Activated naive CD4-positive, alpha-beta T cell treated with anti-CD3 and anti-CD28 coated beads for 36 hours (primary cell): ENCODE measurements at regions not wholly inside any gene's neighbourhood (a gene's known extent, or its start where the extent isn't known, plus 50 kb on each side); places are given as distances from the start of the nearest gene placed in this dataset.

Source experiments
- CTCF ChIA-PET: fragments of 350-600 bp; sonication (Branson Sonifier 250); formaldehyde crosslinking; loops from one replicate; lab custom pipeline; 2021; ENCODE audit warnings: antibody characterized with exemption; lab: Charles Lee
- DNase-seq: peaks from one replicate; pipeline ENCODE4 v3.0.0-alpha.2; 2020
- H3K27ac Mint-ChIP-seq: one replicate; pipeline ENCODE4 v1.8.0; 2021; ENCODE audit warnings: mild to moderate bottlenecking, mixed read lengths
- H3K27me3 Mint-ChIP-seq: one replicate; pipeline ENCODE4 v1.8.0; 2021; ENCODE audit warnings: low read depth, mixed read lengths
- H3K36me3 Mint-ChIP-seq: one replicate; pipeline ENCODE4 v1.8.0; 2021; ENCODE audit warnings: low read depth, mixed read lengths
- H3K4me1 Mint-ChIP-seq: one replicate; pipeline ENCODE4 v1.8.0; 2021; ENCODE audit warnings: low read depth, mixed read lengths
- H3K4me3 Mint-ChIP-seq: one replicate; pipeline ENCODE4 v1.8.0; 2021; ENCODE audit warnings: mild to moderate bottlenecking, moderate library complexity, mixed read lengths
- H3K9me3 Mint-ChIP-seq: one replicate; pipeline ENCODE4 v1.8.0; 2021; ENCODE audit warnings: mixed read lengths
- intact Hi-C: fragments of 100-400 bp; cut with micrococcal nuclease; formaldehyde crosslinking; loops from one replicate; pipeline ENCODE4 v1.15.1; 2023

DNA sequence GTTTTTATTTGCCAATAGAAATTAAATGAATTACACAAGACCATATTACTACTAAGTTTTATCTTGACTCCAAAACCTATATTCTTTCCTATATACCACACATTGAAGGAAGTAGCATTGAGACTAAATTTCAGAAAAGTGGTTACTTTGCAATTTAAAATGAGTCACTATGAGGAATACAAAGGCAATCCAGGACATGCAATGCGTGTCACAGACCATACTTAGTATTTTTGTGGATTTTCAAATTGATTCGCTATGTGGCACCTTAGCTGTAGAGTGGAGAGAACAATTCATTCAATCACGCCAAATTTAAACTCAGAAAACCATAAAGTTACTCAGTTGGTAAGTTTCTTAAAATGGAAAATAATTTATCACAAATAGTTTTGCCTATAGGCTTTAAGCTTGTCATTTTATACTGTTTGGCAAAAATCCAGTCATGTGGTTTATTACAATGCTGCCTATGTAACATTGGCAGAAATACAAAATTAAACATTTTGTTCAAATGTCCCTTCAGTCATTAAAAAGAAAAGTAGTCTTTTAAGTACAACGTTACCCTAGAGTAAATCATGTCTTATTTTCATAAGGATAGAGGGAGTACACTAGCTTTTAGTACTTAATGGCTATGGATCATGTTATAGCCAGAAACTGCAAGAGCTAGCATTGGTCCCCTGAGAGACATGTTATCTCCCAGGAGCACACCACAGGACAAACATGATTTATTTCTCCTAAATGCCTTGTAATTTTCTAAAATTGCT lies 222.8 kb upstream of the CDH7 start:
- CTCF ChIA-PET = no interaction called here
- no peaks in the 10 kb centered on the region for H3K27me3 Mint-ChIP-seq
- H3K4me1 Mint-ChIP-seq = no peaks in the 10 kb centered on the region
- H3K36me3 Mint-ChIP-seq = no peaks in the 10 kb centered on the region
- intact Hi-C loops = no loop called here
- no peak for DNase-seq
- peaks cover 5% of the 10 kb centered on the region for H3K9me3 Mint-ChIP-seq
- no peak overlapping the region for H3K4me3 Mint-ChIP-seq
- H3K27ac Mint-ChIP-seq = no peak overlapping the region

DNA sequence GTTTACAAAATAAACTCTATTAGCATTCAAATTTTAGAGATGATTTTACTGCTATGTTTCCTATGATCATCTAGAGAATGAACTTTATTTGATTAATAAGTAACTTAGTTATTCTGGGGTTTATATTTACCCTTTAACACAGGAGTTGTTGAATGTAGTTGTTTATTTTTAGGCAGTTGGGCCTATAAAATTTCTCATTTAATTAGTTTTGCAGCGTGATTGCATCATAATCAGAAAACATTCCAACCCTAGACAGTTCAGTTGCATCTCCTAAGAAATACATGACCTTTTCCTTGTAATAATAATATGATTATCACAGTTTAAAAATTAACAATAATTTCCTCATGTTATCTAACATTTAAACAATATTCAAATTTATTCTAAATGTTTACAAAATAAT lies 224.7 kb upstream of the CDH7 start:
- no peaks in the 10 kb centered on the region for H3K36me3 Mint-ChIP-seq
- H3K27me3 Mint-ChIP-seq = no peaks in the 10 kb centered on the region
- DNase-seq = no peak
- H3K27ac Mint-ChIP-seq = no peak overlapping the region
- intact Hi-C loops = no loop called here
- H3K9me3 Mint-ChIP-seq = peaks cover 14% of the 10 kb centered on the region
- CTCF ChIA-PET = no interaction called here
- H3K4me1 Mint-ChIP-seq = no peaks in the 10 kb centered on the region
- no peak overlapping the region for H3K4me3 Mint-ChIP-seq

DNA sequence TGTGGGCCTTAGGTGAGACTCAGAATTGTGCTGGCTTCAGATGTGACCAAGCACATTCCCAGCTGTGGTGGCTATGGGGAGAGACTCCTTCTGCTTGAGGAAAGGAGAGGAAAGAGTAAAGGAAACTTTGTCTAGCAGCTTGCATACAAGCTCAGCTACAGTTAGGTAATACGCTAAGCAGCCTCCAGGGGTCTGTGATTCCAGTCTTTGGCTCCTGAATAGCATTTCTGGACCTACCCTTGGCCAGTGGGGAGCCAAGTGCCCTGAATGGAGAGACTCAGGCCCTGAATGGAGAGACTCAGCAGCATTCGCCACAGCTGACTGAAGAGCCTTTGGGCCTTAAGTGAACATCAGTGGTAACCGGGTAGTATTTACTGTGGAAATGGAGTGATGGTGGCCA lies 227.4 kb upstream of the CDH7 start:
- Mint-ChIP-seq H3K4me1 (no peaks in the 10 kb centered on the region), H3K27ac (no peak overlapping the region), H3K27me3 (no peaks in the 10 kb centered on the region), H3K4me3 (no peak overlapping the region), H3K9me3 (peaks cover 14% of the 10 kb centered on the region), H3K36me3 (no peaks in the 10 kb centered on the region)
- no peak for DNase-seq
- CTCF ChIA-PET = no interaction called here
- intact Hi-C loops = no loop called here

DNA sequence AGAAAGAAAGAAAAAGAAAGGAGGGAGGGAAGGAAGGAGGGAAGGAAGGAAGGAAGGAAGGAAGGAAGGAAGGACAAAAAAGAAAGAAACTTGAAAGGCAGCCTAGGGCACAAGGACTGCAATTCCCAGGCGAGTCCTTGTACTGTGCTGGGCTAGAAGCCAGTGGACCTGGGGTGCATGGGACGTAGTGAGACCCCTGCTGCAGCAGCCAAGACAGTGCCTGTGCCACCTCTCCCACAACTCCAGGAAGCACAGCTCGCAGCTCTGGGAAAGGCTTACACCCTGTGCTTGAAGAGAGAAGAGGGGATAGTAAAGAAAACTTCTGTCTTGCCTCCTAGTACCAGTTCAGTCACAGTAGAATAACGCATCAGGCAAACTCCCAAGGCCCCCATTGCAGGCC lies 227.9 kb upstream of the CDH7 start:
- H3K9me3 Mint-ChIP-seq = peaks cover 14% of the 10 kb centered on the region
- H3K27ac Mint-ChIP-seq = no peak overlapping the region
- no peak overlapping the region for H3K4me3 Mint-ChIP-seq
- no peaks in the 10 kb centered on the region for H3K36me3 Mint-ChIP-seq
- no peaks in the 10 kb centered on the region for H3K4me1 Mint-ChIP-seq
- no peak for DNase-seq
- intact Hi-C loops = no loop called here
- CTCF ChIA-PET = no interaction called here
- H3K27me3 Mint-ChIP-seq = no peaks in the 10 kb centered on the region

DNA sequence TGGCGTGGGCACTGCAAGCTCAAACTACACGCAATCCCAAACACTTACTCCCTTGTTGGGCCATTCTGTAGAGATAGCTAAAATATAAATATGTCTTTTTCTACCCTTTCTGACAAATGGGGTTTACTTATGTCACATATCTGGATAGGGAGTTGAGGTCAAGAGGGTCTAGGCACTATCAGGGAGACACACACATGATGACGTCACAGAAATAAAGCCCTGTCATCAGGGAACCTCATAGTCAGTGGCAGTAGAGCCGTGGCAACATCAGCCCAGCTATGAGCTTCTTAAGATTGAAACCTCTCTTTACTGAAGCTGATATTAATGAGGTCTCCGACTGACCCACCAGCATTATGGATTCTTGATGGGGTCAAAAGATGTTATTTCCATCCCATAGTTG lies 234.6 kb upstream of the CDH7 start:
- CTCF ChIA-PET = no interaction called here
- no peaks in the 10 kb centered on the region for H3K27me3 Mint-ChIP-seq
- H3K27ac Mint-ChIP-seq = no peak overlapping the region
- H3K4me3 Mint-ChIP-seq = no peak overlapping the region
- H3K9me3 Mint-ChIP-seq = peaks cover 4% of the 10 kb centered on the region
- no peaks in the 10 kb centered on the region for H3K4me1 Mint-ChIP-seq
- intact Hi-C loops = no loop called here
- no peaks in the 10 kb centered on the region for H3K36me3 Mint-ChIP-seq
- DNase-seq = no peak

DNA sequence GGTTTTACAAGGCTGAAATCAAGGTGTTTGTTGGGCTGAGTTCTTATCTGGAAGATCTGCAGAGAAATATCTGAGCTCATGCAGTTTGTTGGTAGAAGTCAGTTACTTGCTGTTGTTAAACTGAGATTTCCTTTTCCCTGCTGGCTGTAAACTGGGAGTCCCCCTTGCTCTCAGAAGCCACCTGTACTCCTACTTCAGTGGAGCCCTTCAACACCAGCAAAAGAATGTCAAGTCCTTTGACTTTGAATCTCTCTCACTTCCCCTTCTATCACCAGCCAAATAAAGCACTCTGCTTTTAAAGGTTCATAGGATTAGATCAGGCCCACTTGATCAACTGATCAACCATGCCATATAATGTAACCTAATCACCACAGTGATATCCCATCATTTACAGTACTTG lies 252.2 kb upstream of the CDH7 start:
- H3K36me3 Mint-ChIP-seq = no peaks in the 10 kb centered on the region
- no peaks in the 10 kb centered on the region for H3K27me3 Mint-ChIP-seq
- no peaks in the 10 kb centered on the region for H3K4me1 Mint-ChIP-seq
- no peak overlapping the region for H3K4me3 Mint-ChIP-seq
- DNase-seq = no peak
- H3K27ac Mint-ChIP-seq = no peak overlapping the region
- intact Hi-C loops = no loop called here
- CTCF ChIA-PET = no interaction called here
- no peaks in the 10 kb centered on the region for H3K9me3 Mint-ChIP-seq

DNA sequence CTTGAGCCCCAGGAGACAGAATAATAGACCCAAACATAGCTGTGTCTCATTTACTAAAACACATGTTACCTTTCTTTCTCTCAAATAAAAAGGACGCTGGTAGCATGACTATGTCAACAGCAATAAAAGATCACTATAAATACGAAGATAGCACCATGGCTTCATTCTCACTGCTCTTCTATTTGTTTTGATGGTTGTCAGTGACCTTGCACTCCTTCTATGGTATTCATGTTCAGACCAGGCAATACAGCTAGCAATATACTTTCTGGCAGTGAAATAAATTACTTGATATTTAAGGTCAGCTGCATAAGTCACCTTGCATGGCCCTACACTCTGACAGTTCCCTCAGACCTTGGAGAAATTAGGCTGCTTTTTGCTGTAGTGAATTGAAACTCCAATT lies 263.2 kb upstream of the CDH7 start:
- CTCF ChIA-PET = no interaction called here

DNA sequence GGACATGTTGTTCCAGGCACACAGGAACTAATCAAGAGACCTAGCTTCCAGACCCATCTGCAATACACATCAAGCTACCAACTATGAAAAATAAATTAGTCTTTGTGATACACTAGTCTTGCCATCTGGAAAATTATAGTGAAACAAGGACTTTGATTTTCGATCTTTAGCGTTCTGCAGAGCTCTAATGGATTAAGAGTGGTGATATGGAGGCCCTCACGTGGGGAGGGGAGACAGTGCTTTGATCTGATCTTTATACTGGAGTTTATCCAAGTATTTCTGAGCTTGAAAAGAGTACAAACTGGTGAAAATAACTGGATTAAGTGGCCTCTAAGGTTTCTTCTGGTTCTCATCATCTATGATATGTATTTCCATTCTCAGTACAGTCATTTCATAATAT lies 273.4 kb upstream of the CDH7 start:
- Mint-ChIP-seq H3K27me3 (no peaks in the 10 kb centered on the region), H3K4me1 (no peaks in the 10 kb centered on the region), H3K27ac (no peak overlapping the region), H3K4me3 (no peak overlapping the region), H3K9me3 (peaks cover 4% of the 10 kb centered on the region), H3K36me3 (no peaks in the 10 kb centered on the region)
- intact Hi-C loops = no loop called here
- CTCF ChIA-PET = no interaction called here
- no peak for DNase-seq

More for the DNA sequence above, 263.2 kb upstream of the CDH7 start:
- Mint-ChIP-seq H3K27me3 (no peaks in the 10 kb centered on the region), H3K9me3 (peaks cover 2% of the 10 kb centered on the region), H3K4me1 (no peaks in the 10 kb centered on the region), H3K4me3 (no peak overlapping the region), H3K36me3 (no peaks in the 10 kb centered on the region), H3K27ac (no peak overlapping the region)
- DNase-seq = no peak
- intact Hi-C loops = no loop called here

DNA sequence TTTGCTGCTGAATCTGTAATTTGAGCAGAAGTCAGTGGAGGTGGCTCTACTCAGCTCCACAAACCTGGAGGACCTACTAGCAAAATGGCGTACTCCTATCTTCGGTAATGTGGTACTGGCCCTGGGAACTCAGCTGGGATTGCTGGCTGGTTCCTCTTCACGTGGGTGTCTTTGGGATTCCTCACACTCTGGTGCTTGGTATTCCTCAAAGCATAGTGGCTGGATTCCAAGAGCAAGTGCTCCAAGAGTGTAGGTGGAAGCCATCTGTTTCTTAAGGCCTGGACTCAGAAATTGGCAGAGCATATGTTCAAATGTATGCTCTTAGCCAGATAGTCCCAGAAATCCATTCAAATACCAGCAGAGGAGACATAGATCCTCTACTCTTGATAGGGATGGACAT lies 281.9 kb upstream of the CDH7 start:
- CTCF ChIA-PET = no interaction called here
- Mint-ChIP-seq H3K27me3 (no peaks in the 10 kb centered on the region), H3K36me3 (no peaks in the 10 kb centered on the region), H3K4me3 (no peak overlapping the region), H3K9me3 (peaks cover 2% of the 10 kb centered on the region), H3K4me1 (no peaks in the 10 kb centered on the region), H3K27ac (no peak overlapping the region)
- intact Hi-C loops = no loop called here
- DNase-seq = no peak

DNA sequence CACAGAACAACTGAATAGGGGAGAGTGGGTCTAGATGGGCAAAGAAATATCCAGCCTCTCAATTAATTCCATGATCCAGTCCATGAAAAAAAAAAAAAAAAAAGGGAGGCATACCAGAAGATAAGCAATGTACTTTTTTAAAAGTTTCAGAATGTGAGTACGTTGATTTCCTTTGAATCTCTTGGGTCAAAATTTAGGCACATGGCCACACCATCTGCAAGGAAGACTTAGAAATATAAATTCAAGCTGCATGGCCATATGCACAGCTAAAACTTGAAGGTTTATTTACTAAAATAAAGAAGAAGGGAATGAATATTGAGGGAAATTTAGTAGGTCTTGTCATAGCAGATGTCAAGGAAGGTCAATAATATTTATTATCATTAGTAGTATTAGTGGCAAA lies 286.5 kb upstream of the CDH7 start:
- CTCF ChIA-PET = no interaction called here
- no peak overlapping the region for H3K27ac Mint-ChIP-seq
- H3K4me1 Mint-ChIP-seq = no peaks in the 10 kb centered on the region

DNA sequence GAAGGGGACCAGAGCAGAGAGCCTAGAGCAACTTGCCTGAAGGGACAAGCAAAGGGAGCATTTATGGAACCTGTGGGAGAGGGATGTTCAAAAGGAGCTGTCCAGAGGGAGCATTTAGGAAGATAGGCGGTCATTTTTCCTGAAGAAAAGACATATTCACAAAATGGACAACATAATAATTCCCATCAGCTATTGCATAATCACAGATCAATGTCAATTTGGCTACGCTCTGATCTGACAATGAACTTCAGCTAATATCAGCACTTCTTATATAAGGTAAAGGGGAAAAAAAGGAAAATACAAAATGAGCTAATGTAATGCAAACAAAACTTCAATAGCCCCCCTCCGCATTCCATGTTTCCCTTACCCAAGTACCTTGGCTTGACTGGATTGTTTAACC lies 291.1 kb upstream of the CDH7 start:
- intact Hi-C loops = no loop called here
- Mint-ChIP-seq H3K4me3 (no peak overlapping the region), H3K36me3 (no peaks in the 10 kb centered on the region), H3K4me1 (no peaks in the 10 kb centered on the region), H3K9me3 (peaks cover 5% of the 10 kb centered on the region), H3K27ac (no peak overlapping the region), H3K27me3 (no peaks in the 10 kb centered on the region)
- CTCF ChIA-PET = no interaction called here
- DNase-seq = no peak

More for the DNA sequence above, 286.5 kb upstream of the CDH7 start:
- Mint-ChIP-seq H3K27me3 (no peaks in the 10 kb centered on the region), H3K4me3 (no peak overlapping the region), H3K9me3 (peaks cover 6% of the 10 kb centered on the region), H3K36me3 (no peaks in the 10 kb centered on the region)
- intact Hi-C loops = no loop called here
- DNase-seq = no peak

DNA sequence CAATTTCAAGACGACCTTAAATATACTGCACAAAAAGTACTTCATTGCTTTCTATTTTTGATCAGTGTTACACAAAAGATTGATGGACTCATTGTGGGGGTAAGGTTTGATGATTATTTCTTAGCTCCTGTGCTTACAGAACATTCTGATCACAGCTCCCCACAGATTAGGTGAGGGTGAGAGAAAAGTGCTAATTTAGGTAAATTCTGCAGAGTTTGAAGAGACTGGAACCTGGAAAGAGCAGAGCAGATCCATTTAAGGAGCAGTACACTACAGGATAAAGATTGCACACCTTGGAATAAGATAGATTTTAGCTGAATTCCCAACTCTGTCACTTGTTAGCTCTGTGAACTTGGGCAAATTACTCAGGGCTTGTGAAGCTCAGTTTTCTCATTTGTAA lies 291.9 kb upstream of the CDH7 start:
- H3K36me3 Mint-ChIP-seq = no peaks in the 10 kb centered on the region
- H3K4me1 Mint-ChIP-seq = no peaks in the 10 kb centered on the region
- H3K4me3 Mint-ChIP-seq = no peak overlapping the region
- H3K27ac Mint-ChIP-seq = no peak overlapping the region
- no peaks in the 10 kb centered on the region for H3K27me3 Mint-ChIP-seq
- DNase-seq = no peak
- intact Hi-C loops = no loop called here
- peaks cover 5% of the 10 kb centered on the region for H3K9me3 Mint-ChIP-seq
- CTCF ChIA-PET = no interaction called here

DNA sequence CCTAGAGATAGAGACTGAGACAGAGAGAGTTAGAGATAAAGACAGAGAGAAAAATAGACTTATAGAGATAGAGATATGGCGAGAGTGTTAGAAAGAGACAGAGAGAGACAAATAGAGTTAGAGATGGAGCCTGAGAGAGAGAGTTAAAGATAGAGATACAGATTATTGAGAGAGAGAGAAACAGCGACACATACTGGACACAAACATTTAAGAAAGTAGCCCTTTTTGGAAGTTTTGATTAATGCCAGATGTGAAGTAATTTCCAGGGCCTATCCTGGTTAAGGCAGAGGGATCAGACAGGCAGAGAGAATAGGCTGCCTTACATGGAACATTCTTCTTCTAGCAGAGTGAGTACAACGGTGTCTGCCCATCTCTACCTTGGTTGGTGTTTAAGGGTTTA lies 311.6 kb upstream of the CDH7 start:
- H3K4me1 Mint-ChIP-seq = no peaks in the 10 kb centered on the region
- no peaks in the 10 kb centered on the region for H3K27me3 Mint-ChIP-seq
- peaks cover 2% of the 10 kb centered on the region for H3K9me3 Mint-ChIP-seq
- no peak for DNase-seq
- intact Hi-C loops = no loop called here
- H3K27ac Mint-ChIP-seq = no peak overlapping the region
- CTCF ChIA-PET = no interaction called here
- no peak overlapping the region for H3K4me3 Mint-ChIP-seq
- H3K36me3 Mint-ChIP-seq = no peaks in the 10 kb centered on the region
